Gastroesophageal sphincter (tissue), 4 donors: ENCODE measurements at regions not wholly inside any gene's neighbourhood (a gene's known extent, or its start where the extent isn't known, plus 50 kb on each side); places are given as distances from the start of the nearest gene placed in this dataset.

Experiments
- ATAC-seq: fragments of 150-250 bp; one replicate; pipeline ENCODE4 v1.9.1; 2016; ENCODE audit warnings: mild to moderate bottlenecking, moderate library complexity
- H3K27ac ChIP-seq, 4 donors: fragments of 200-600 bp; sonication (generic) in 3 of 4; 1 replicate in 3 of 4; 2 replicates in 1 of 4; pipeline ENCODE4 v1.5.1; 2016 to 2019
- H3K27me3 ChIP-seq: fragments of 200-600 bp; sonication (generic); one replicate; pipeline ENCODE4 v1.5.1; 2019
- H3K36me3 ChIP-seq, 2 donors: fragments of 200-600 bp; sonication (generic); one replicate each; pipeline ENCODE4 v1.5.1; 2019; ENCODE audit warnings: control low read depth in 1 of 2
- H3K4me1 ChIP-seq, 3 donors: fragments of 200-600 bp; sonication (generic); 1 replicate in 2 of 3; 2 replicates in 1 of 3; pipeline ENCODE4 v1.5.1; 2016 to 2019; ENCODE audit warnings: control low read depth in 2 of 3
- H3K4me3 ChIP-seq, 2 donors: fragments of 200-600 bp; sonication (generic); one replicate each; pipeline ENCODE4 v1.5.1; 2019; ENCODE audit warnings: mild to moderate bottlenecking in 1 of 2, moderate library complexity in 1 of 2
- H3K9me3 ChIP-seq, 3 donors: fragments of 200-600 bp; sonication (generic); one replicate each; pipeline ENCODE4 v1.5.1; 2017 to 2019; ENCODE audit warnings: control low read depth in 2 of 3
- CTCF ChIP-seq, 4 experiments: fragments of 200-600 bp in 2 of 4; fragments of 450-650 bp in 2 of 4; sonication (generic) in 1 of 4; IDR thresholded peaks; one replicate each; pipeline ENCODE4 v1.5.1; 2017 to 2019; ENCODE audit warnings: antibody characterized with exemption in 4 of 4, mild to moderate bottlenecking in 2 of 4, moderate library complexity in 2 of 4
- EP300 ChIP-seq: sonication (generic); formaldehyde crosslinking; IDR thresholded peaks from one replicate; pipeline ENCODE4 v1.6.1; 2017; ENCODE audit warnings: antibody characterized with exemption, mild to moderate bottlenecking
- POLR2A ChIP-seq, 2 donors: fragments of 450-650 bp; IDR thresholded peaks; one replicate each; pipeline ENCODE4 v1.6.1; 2017; ENCODE audit warnings: antibody characterized with exemption in 2 of 2, mild to moderate bottlenecking in 2 of 2, moderate library complexity in 1 of 2
- POLR2AphosphoS5 ChIP-seq: sonication (generic); formaldehyde crosslinking; IDR thresholded peaks from one replicate; pipeline ENCODE4 v1.6.1; 2017; ENCODE audit warnings: antibody characterized with exemption
- WGBS, 2 donors: methylation state at CpG; one replicate each; pipeline ENCODE4 v1.1.5; 2018; ENCODE audit warnings: low coverage in 1 of 2; 5-methylcytosine and 5-hydroxymethylcytosine counted together

- H3K27ac ChIP-seq = no peak overlapping the region
- WGBS, 2 donors = 100% methylated on average over 1 of the region's 4 CpGs
- H3K36me3 ChIP-seq = no peaks in the 10 kb centered on the region
- TF ChIP-seq CTCF (IDR thresholded peaks at IDR 0.05) (no peak), POLR2AphosphoS5 (no peak), EP300 (no peak), POLR2A (IDR thresholded peaks at IDR 0.05) (no peak)
- H3K4me3 ChIP-seq = no peak overlapping the region
- no peaks in the 10 kb centered on the region for H3K4me1 ChIP-seq
- no peaks in the 10 kb centered on the region for H3K9me3 ChIP-seq
- no peak for ATAC-seq
- H3K27me3 ChIP-seq = no peaks in the 10 kb centered on the region
Observed at GRCh38 chr13:56558698-56559320, 581.9 kb upstream of the PRR20A start.

- no peak overlapping the region for H3K27ac ChIP-seq
- no peak for ATAC-seq
- H3K36me3 ChIP-seq = no peaks in the 10 kb centered on the region
- H3K27me3 ChIP-seq = no peaks in the 10 kb centered on the region
- H3K4me3 ChIP-seq = no peak overlapping the region
- no peaks in the 10 kb centered on the region for H3K9me3 ChIP-seq
- H3K4me1 ChIP-seq = no peaks in the 10 kb centered on the region
- 83 to 84% methylated on average over 2 of the region's 2 CpGs for WGBS, 2 donors
- no peak for TF ChIP-seq EP300
- no peak for TF ChIP-seq POLR2A (IDR thresholded peaks at IDR 0.05)
- TF ChIP-seq CTCF (IDR thresholded peaks at IDR 0.05) = no peak
- TF ChIP-seq POLR2AphosphoS5 = no peak
Observed at GRCh38 chr13:56561327-56561726, 579.4 kb upstream of the PRR20A start.

GRCh38 chr13:56563663-56564062 lies 577.1 kb upstream of the PRR20A start:
- no peak for TF ChIP-seq EP300
- no peak for TF ChIP-seq POLR2A (IDR thresholded peaks at IDR 0.05)
- no peak for TF ChIP-seq POLR2AphosphoS5
- TF ChIP-seq CTCF (IDR thresholded peaks at IDR 0.05) = no peak
- no peaks in the 10 kb centered on the region for H3K9me3 ChIP-seq
- no peaks in the 10 kb centered on the region for H3K36me3 ChIP-seq
- ATAC-seq = no peak
- no peaks in the 10 kb centered on the region for H3K4me1 ChIP-seq
- H3K27ac ChIP-seq = no peak overlapping the region
- no peak overlapping the region for H3K4me3 ChIP-seq
- no peaks in the 10 kb centered on the region for H3K27me3 ChIP-seq
- WGBS, 2 donors = 63 to 70% methylated on average over 4 of the region's 4 CpGs

GRCh38 chr13:56586976-56587375 lies 553.7 kb upstream of the PRR20A start:
- Histone ChIP-seq H3K4me1 (no peaks in the 10 kb centered on the region), H3K27me3 (no peaks in the 10 kb centered on the region), H3K36me3 (no peaks in the 10 kb centered on the region), H3K27ac (no peak overlapping the region), H3K9me3 (no peaks in the 10 kb centered on the region), H3K4me3 (no peak overlapping the region)
- WGBS, 2 donors = 40 to 53% methylated on average over 1 of the region's 1 CpG
- TF ChIP-seq POLR2AphosphoS5 (no peak), CTCF (IDR thresholded peaks at IDR 0.05) (no peak), EP300 (no peak), POLR2A (IDR thresholded peaks at IDR 0.05) (no peak)
- ATAC-seq = no peak

GRCh38 chr13:56615572-56615971 lies 525.1 kb upstream of the PRR20A start:
- no peak for TF ChIP-seq POLR2A (IDR thresholded peaks at IDR 0.05)
- TF ChIP-seq EP300 = no peak
- TF ChIP-seq CTCF (IDR thresholded peaks at IDR 0.05) = no peak
- TF ChIP-seq POLR2AphosphoS5 = no peak

More at GRCh38 chr13:56615572-56615971, 525.1 kb upstream of the PRR20A start:
- 89 to 94% methylated on average over 4 of the region's 4 CpGs for WGBS, 2 donors
- no peak for ATAC-seq
- Histone ChIP-seq H3K4me1 (no peaks in the 10 kb centered on the region), H3K27me3 (no peaks in the 10 kb centered on the region), H3K9me3 (no peaks in the 10 kb centered on the region), H3K4me3 (no peak overlapping the region), H3K27ac (no peak overlapping the region), H3K36me3 (no peaks in the 10 kb centered on the region)
